ENCODE measurements at regions not wholly inside any gene's neighbourhood (a gene's known extent, or its start where the extent isn't known, plus 50 kb on each side); places are given as distances from the start of the nearest gene placed in this dataset.

DNA sequence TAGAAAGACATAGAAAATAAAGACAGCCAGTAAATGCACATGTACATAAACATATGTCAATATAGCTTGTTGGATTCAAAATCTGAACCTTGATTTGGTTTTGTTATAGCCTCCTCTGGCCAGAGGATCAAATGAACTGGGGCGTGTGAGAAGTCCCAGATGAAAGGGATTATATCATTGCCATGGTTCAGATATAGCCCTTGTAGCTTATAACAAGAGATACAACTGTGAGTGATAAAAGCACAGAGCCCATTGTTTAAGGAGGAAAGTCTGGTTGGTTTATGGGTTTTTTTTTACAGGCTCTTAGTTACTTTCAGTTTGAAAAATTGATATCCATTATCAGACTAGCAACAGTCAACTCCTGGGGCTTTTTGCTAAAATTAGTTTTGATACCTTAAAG, 101.7 kb upstream of the GLRA2 start:
- TF ChIP-seq TCF7 (IDR thresholded peaks at IDR 0.05; ENCODE audit: borderline replicate concordance) (no peak), TARDBP (IDR thresholded peaks at IDR 0.05) (no peak), TAF15 (IDR thresholded peaks at IDR 0.05; ENCODE audit: low read depth, low read length) (no peak), ZNF217 (CRISPR knock-in tag; IDR thresholded peaks at IDR 0.05) (no peak), CEBPG (CRISPR knock-in tag; IDR thresholded peaks at IDR 0.05) (no peak), CEBPG (tag; conservative IDR thresholded peaks at IDR 0.05 in 1 of 2, IDR thresholded peaks at IDR 0.05 in 1 of 2) (no peak), GTF2F1 (IDR thresholded peaks at IDR 0.05; ENCODE audit: low read depth, low read length) (no peak), CREB1 (IDR thresholded peaks at IDR 0.05) (no peak), CREB1 (CRISPR knock-in tag; IDR thresholded peaks at IDR 0.05) (no peak)
- TF ChIP-seq, protein P1, sequence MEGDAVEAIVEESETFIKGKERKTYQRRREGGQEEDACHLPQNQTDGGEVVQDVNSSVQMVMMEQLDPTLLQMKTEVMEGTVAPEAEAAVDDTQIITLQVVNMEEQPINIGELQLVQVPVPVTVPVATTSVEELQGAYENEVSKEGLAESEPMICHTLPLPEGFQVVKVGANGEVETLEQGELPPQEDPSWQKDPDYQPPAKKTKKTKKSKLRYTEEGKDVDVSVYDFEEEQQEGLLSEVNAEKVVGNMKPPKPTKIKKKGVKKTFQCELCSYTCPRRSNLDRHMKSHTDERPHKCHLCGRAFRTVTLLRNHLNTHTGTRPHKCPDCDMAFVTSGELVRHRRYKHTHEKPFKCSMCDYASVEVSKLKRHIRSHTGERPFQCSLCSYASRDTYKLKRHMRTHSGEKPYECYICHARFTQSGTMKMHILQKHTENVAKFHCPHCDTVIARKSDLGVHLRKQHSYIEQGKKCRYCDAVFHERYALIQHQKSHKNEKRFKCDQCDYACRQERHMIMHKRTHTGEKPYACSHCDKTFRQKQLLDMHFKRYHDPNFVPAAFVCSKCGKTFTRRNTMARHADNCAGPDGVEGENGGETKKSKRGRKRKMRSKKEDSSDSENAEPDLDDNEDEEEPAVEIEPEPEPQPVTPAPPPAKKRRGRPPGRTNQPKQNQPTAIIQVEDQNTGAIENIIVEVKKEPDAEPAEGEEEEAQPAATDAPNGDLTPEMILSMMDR (IDR thresholded peaks at IDR 0.05 in 2 of 3, conservative IDR thresholded peaks at IDR 0.05 in 1 of 3; ENCODE audit: insufficient read depth in 2 of 3, low read depth in 1 of 3, low read length in 3 of 3): no peak
